T follicular helper cell (primary cell): ENCODE measurements at regions not wholly inside any gene's neighbourhood (a gene's known extent, or its start where the extent isn't known, plus 50 kb on each side); places are given as distances from the start of the nearest gene placed in this dataset.
"Not testable (repeated sequence)": the region's sequence is repeated elsewhere in the genome, so short reads cannot be mapped to it uniquely, and the experiment has no call there.

Experiments used
- DNase-seq: peaks from one replicate; pipeline ENCODE4 v3.0.0-alpha.2; 2020; ENCODE audit warnings: low read depth

DNA sequence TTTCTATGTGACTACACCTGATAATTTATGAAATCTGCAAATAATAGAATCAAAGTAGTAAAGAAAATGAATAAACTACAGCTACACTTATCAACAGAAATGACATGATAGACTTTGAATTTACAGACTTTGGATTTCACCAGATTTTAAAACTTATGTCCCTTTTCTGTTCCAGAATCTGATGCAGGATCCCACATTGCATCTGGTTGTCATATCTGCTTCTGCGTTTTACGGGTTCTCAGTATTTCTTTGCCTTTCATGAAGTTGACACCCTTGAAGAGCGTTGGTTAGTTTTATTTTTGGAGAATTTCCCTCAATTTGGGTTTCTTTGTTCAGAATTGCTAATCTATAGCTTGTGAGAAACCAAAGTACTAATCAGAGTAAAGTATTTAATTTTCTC, 174.9 kb upstream of the ADCY2 start:
- DNase-seq = no peak

DNA sequence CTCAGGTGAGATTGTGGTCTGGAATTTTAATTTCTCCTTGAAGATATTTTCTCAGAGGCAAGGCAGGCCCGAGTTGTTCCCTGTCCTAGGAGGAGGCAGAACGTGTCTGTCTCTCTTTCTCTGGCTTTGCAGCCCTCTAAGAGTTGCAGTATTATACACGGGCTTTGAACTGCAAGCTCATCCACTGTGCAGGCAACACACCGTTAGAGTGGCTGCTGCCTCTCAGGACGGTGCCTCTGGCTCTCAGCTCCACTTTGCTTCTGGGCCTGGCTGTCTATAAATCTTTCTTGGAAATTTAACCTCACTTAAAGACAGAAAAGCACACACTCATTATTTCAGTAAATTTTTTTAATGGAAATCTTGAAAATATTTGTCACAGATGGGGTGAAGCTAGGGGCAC, 170.1 kb upstream of the ADCY2 start:
- no peak for DNase-seq

DNA sequence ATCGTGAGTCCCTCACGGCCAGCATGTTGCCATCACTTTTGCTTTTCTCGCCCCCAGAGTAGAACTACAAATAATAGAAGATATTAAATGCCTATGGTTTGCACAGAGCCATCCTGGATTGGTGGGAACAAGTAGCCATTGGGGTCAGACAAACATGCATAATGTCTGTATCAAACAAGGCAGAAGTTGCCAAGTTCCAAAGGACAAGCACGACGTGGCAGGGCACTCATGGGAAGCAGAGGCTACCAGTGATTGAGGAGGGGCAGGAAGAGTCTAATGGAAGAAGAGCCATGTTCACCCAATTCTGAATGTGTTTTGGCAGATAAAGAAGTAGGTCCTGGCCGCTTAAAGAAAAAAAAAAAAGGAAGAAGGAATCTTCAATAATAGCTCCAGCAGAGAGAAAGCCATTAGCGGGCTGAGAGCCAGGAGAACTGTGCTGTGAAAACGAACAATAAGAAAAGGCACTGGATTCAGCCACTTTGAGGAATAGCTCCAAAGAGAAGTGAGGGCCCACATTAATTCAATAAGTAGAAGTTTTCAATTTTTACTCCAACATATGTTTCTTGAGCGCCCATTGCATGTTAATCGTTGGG, 153.7 kb upstream of the ADCY2 start:
- DNase-seq = no peak

DNA sequence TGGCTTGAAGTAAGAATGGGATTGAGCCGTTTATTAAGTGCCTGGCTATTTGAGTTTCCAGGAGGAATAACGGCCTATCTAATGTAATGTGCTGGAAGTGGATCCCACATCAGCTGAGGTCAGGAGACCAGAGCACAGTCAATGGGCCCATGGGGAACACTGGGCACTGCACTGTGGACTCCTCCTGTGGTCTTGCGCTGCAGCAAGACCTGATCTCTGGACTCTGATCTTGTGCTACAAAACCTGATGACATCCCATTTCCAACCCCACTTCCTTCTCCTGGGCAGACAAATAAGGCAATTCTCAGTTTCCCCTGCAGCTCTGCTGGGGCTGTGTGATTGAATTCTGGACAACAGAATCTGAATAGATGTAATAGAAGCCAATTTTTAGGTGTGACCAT, 151.7 kb upstream of the ADCY2 start:
- no peak for DNase-seq

DNA sequence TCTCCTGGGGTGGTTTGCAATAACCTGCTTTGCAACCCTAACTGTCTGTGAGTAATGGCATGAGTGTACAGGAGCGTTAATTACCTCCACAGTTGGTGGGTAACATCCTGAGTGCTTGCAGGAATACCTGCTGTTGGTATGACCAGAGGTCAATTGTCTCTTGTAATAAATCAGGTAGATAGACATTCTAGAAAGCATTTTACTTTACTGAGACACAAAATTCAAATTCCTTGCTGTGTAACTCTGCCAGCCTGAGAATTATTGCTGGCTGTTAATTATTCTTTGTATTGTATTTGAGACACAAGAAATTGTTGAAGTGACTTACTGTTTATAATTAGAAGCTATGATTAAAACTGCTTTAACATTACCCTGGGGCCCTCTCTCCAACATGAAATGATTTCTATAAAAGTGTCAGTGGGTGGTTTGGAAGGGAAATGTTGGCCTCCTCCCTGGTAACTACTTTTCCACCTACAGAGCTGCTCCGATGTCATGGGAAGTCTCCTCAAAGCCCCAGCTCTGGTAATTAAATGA, 150.8 kb upstream of the ADCY2 start:
- DNase-seq = no peak

DNA sequence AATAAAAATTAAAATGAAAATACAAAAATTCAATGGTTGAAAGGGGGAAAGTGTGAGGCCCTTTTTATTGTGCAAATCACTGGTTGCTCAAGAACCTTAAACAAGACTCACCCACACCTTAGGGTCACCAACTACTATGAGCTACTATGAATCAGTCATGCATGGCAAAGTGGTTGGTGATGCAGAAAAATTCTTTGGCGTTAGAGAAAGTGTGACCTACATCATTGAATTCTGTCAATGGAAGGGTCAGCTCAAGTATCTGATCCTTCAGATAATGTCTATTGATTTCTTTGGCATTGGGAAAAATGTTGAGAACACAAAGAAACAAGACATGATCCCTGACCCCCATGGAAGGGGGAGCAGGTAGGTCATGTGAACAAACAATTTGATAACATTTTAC, 149.7 kb upstream of the ADCY2 start:
- no peak for DNase-seq

DNA sequence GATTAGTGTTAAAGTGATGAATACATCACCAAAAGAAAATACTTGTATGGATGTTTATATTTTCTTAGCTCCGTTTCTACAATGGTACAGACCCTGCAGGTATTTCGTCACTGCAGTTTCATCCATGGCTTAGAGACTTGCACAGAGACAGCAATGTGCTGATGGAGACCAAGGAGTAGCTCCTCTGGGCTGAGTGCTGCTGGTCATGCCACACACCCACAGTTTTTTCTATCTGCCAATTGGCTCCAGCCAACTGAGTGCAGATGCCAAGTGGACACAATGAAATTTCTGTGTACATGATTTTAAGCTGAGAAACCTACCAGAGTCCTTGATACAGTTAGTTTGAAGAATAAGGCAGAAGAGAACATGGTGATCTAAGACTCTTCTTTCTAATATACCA, 145.9 kb upstream of the ADCY2 start:
- no peak for DNase-seq

DNA sequence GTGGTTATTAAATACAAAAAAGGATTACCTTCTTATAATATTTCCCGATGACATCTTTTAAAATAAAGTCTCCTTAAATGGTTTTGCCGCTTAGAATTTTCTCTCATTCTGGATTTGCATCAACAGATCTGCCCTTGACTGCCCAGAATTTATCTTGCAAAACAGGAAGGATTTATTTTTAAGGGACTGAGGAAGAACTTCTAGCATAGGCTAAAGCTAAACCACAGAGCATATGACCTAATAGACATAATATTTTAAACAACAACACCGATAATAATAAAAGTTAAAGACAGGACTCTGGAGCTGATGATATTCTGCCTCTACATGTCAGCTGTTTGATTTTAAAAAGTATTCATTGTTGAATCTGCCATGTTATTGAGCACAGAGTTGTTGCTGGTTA, 145.3 kb upstream of the ADCY2 start:
- no peak for DNase-seq

DNA sequence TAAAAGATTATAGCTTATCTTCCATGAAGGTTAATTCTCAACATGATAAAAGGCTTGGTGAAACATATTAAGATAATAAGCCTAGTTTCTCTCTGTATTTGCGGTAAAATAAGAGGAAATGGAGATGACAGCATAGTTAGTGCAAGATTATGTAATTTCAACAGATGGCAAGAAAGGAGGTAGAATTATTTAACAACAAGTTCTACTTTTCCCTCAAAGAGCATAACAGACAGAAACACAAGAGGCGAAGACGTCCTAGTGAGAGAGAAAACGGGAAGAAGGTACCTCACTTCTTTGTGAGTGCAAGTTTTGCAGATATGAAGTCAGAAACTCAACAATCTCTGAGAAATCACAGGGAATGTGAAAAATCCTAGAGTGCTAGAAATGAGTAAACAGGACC, 144.8 kb upstream of the ADCY2 start:
- no peak for DNase-seq

DNA sequence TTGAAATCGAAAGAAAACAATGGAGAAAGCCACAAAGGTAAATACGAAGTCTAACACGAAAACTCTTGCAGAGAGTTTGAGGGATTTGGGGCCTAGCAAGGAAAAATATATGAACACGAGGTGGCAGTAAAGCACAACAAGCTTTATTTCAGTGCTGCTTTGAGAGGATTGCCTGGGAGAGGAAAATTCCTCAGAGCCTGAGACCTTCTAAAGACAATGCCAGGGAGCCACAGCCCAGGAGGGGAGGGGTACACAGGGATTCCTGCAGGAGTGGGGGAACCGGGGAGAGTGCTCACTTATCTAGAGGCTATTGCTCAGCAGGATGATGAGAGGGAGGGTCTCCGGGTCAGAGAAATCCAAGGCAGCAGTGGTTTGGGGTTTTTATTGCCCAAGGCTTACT, 134.9 kb upstream of the ADCY2 start:
- DNase-seq = no peak

DNA sequence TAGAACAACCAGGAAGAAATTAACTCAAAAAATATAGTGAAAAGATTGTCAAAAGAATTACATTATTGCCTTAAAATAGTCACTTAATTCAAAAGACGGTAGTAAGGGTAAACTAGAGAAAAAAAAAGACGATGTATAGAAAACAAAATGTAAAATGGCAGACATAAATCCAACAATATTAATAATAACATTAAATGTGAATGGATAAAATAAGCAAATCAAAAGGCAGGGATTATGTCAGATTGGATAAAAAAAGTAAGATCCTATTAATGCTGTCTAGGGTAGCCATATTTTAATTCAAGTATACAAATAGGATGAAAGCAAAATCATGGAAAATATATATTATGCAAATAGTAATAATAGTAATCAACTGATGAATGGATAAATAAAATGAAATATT, 134.0 kb upstream of the ADCY2 start:
- DNase-seq = no peak

DNA sequence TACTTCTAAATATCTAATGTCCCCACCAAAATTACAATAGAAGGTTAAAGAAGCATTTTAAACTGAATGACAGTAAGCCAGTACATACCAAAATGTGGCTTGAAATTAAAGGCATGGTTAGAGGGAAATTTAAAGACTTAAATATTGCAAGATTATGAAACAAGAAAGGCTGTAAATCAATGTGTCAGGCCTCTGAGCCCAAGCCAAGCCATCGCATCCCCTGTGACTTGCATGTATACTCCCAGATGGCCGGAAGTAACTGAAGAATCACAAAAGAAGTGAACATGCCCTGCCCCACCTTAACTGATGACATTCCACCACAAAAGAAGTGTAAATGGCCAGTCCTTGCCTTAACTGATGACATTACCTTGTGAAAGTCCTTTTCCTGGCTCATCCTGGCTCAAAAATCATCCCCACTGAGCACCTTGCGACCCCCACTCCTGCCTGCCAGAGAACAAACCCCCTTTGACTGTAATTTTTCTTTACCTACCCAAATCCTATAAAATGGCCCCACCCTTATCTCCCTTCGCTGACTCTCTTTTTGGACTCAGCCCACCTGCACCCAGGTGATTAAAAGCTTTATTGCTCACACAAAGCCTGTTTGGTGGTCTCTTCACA, 132.4 kb upstream of the ADCY2 start:
- DNase-seq = not testable (repeated sequence)

DNA sequence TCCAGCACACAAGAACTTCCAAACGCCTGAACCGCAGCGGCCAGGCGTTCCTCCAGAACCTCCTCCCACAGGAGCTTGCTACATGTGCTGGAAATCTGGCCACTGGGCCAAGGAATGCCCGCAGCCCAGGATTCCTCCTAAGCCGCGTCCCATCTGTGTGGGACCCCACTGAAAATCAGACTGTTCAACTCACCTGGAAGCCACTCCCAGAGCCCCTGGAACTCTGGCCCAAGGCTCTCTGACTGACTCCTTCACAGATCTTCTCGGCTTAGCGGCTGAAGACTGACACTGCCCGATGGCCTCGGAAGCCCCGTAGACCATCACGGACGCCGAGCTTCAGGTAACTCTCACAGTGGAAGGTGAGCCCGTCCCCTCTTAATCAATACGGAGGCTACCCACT, 130.2 kb upstream of the ADCY2 start:
- not testable (repeated sequence) for DNase-seq

DNA sequence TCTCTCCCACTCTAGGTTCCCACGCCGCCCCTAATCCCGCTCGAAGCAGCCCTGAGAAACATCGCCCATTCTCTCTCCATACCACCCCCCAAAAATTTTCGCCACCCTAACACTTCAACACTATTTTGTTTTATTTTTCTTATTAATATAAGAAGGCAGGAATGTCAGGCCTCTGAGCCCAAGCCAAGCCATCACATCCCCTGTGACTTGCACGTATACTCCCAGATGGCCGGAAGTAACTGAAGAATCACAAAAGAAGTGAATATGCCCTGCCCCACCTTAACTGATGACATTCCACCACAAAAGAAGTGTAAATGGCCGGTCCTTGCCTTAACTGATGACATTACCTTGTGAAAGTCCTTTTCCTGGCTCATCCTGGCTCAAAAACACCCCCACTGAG, 127.2 kb upstream of the ADCY2 start:
- not testable (repeated sequence) for DNase-seq

DNA sequence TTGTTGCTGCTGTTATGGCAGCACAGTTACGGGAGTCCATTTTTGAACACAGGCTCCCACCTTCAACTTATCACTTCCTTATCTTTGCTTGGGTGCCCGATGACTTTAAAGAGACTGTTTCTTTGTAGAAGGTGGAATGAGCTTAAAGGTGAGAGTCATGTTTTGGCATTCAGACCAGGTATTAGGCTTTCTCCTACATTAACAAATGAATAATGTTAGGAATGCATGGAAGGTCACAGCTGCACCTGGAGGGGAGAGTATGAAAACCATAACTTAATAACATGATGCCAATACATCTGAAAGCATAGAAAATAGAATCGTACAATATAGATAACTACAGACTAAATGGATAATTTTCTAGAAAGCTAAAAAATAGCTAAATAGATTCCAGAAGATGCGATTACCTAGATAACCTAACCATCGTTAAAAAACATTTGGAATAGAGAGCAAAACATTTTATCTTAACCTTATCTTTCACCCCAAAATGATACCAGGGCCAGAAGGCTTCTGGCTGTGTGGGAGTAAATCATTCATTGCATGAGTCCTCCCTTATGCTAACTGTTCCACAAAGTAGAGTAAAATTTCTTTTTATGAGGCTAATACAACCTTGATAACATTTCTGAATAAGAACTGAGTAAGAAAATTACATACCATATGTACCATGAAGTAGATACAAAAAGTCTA, 126.2 kb upstream of the ADCY2 start:
- DNase-seq = no peak

DNA sequence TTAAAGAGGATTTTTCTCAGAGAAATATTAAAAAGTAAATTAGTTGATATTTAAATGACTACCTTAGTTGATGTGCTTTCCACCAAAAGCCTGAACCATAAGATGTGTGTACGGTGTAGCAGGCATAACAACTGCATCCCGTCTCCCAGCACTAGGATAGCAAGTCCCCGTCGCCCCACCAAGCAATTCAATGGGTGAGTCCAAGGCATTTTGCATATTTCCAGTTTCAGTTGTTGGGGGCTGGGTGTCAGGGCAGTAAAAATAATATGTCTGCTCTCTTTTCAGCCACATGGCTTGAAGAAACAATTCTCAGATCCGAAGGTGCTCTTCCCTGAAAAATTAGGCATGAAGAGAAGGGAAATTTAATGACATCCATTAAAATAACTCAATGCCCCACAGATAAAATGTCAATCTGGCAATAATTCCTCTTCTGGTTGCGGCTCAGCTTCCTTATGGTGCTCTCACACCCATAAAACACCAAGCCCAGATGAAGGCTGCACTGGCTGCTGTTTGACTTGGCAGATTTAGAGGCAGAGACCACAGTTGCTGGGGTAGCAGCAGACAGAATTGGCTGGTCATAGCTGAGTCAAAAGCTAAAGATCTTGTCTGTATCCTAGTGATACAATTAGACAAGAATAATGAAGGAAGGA, 124.4 kb upstream of the ADCY2 start:
- DNase-seq = no peak

DNA sequence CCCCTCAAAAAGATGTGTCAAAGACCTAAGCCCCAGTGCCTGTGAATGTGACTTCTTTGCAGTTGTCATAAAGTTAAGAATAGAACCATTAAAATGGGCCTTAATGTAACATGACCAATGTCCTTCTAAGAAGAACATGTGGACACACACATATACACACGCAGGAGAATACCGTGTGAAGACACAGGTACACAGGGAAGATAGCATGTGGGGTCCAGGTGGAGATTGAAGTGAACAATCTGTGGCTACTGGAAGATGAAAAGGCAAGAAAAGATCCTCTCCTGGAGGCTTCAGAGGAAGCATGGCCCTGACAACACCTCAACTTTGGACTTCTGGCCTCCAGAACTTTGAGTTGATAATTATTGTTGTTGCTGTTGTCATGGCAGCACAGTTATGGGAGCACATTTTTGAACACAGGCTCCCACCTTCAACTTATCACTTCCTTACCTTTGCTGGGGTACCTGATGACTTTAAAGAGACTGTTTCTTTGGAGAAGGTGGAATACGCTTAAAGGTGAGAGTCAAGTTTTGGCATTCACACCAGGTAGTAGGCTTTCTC, 123.5 kb upstream of the ADCY2 start:
- no peak for DNase-seq

DNA sequence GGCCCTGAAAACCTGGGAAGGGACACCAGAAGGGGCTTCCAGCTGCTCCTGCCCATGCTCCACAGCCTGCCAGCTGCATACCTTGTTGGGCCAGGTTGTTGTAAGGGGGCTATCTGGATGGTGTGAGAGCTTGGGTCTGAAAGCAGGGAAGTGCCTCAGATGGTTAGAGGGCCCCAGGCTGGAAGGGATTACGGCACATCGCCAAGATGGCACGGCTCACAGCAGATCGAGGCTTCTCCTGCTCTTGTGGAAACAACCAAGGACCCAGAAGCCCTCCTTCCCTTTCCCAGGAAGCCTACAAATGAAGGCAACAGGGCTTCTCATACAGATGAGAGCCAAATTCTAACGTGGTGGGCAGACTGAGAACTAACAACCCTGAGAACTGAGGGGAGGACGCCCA, 121.7 kb upstream of the ADCY2 start:
- DNase-seq = no peak

DNA sequence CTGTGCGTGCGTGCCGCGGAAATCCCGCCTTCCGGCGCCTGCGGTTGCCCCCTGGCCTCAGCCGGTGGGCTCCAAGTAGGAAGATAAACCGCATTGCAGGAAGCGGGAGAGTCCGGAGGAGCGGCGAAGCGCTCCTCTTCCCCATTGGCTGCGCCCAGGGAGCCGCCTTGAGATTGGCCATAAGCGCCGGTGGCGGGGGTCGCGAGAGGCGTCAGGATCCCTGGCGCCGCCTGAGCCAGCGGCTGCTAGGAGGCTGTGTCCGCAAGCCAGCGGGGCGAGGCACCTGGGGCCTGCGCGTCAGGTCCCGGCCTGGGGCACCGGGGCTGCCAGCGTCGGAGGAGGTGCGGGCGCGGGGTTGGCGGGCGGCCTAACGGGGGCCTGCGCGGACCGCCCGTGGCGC, 106.3 kb upstream of the ADCY2 start:
- DNase-seq = not testable (repeated sequence)

DNA sequence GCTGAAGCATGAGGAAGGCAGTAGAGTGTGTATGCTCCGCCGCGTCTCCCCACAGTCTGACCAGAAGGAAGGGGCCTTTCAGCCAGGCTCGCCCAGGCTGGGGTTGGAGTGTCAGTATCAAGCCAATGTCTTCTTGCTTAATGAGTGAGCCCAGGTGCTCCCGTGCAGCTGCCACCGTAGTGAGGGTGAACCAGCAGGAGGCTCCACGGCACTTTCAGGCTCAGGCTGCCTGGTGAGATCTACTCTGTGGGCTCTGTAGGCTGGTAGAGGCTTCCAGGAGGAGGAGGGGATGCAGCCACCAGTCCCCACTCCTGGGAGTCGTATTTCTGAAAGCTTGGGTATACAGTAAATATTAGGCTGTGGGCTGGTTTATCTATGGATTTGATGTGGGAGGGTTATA, 98.1 kb upstream of the ADCY2 start:
- DNase-seq = not testable (repeated sequence)

DNA sequence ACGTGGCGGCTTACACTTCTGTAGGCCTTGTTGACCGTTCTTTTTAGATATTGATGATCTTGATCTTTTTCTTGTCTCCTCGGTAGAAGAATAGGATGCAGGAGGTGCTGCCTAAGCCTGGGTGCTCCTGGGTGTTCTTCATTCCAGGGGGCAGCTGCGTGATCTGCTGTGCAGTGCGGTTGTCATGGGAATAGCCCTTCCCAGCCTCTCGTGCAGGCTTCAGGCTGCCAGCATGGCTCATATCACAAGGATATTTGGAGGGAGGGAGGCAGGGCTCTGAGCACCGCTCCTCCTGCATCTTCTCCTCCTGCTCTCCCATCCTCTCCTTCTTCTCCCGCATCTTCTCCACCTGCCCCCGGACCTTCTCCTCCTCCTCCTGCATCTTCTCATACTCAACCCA, 96.2 kb upstream of the ADCY2 start:
- DNase-seq = not testable (repeated sequence)

DNA sequence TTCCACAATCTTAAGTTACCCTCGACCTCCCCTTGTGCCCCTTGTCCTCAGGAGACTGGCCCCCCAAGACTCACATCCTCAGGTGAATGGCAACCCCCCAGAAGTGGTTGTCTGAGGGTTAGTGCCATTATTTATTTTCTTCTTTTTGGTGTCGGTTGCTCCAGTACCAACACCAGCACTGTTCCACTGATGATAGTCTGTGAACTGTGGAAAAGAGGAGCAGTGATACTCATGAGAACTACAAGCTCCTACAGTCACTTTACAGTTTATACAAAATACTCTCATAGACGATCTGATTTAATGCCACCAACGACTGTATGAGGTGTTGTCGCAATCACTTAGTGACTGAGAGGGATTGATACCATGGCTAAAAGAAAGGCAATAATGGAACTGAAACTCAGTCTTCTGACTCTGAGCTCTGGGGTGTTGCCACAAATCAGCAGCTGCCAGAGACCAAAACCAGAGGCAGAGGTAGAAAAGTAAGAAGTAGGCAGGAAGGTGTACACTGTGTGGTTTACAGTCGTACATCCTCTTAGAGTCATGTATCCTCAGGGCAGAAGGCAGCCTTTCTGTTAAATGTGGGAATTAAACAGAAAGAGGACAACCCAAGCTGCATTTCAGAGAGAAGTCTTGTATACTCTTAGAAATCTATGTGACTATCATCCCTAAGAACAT, 90.8 kb upstream of the ADCY2 start:
- not testable (repeated sequence) for DNase-seq
